ENCODE measurements at regions not wholly inside any gene's neighbourhood (a gene's known extent, or its start where the extent isn't known, plus 50 kb on each side); places are given as distances from the start of the nearest gene placed in this dataset.

DNA sequence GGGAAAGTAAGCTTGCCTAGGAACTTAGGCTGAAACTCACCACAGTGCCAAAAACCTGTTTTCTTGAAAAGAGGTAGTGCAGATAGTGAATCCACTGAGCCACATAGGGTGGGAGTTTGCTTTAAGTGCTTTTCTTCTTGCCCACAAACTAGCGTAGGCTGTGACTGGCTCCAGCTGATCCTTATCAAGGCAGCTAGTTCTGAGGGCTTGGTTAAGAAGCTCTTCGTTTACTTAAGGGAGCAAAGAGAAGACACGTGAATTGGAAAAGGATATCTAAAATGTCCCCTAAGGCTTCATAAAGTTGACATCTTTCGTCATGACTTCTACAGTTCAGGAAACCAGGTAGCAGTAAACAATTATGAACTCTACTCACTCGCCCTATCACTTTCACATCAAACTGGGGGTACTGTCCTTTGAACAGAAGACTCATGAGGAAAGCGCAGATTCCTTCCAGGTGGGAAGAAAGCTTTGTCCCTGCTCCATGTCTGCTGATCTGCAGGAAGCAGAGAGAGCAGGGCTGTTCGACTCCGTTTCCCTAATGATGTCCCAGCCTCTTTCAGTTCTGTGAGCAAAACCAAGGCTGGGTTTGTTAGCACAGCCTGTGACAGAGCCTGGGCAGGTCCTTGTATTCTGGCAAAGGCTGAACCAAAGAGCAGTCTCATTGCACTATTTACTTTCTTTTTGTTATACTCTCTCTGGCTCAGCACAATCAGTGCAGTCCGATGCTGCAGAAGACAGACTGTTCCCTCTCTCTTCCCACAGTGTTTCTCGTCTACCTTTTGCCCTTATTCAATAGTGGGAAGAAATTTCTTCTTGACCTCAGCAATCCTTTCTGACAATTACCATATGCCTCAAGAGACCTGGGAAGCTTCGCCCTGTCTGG, 93.5 kb upstream of the ETV6 start:
- H3K4me1 Mint-ChIP-seq (ENCODE audit: unreplicated experiment), result peaks cover 11% of the 10 kb centered on the region
- peaks cover 31% of the 10 kb centered on the region for H3K27me3 Mint-ChIP-seq
- no peaks in the 10 kb centered on the region for H3K36me3 Mint-ChIP-seq
- no peaks in the 10 kb centered on the region for H3K9me3 Mint-ChIP-seq
- H3K4me3 Mint-ChIP-seq, result no peak overlapping the region
- H3K27ac Mint-ChIP-seq, result no peak overlapping the region
- TF ChIP-seq, protein P1, sequence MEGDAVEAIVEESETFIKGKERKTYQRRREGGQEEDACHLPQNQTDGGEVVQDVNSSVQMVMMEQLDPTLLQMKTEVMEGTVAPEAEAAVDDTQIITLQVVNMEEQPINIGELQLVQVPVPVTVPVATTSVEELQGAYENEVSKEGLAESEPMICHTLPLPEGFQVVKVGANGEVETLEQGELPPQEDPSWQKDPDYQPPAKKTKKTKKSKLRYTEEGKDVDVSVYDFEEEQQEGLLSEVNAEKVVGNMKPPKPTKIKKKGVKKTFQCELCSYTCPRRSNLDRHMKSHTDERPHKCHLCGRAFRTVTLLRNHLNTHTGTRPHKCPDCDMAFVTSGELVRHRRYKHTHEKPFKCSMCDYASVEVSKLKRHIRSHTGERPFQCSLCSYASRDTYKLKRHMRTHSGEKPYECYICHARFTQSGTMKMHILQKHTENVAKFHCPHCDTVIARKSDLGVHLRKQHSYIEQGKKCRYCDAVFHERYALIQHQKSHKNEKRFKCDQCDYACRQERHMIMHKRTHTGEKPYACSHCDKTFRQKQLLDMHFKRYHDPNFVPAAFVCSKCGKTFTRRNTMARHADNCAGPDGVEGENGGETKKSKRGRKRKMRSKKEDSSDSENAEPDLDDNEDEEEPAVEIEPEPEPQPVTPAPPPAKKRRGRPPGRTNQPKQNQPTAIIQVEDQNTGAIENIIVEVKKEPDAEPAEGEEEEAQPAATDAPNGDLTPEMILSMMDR (conservative IDR thresholded peaks at IDR 0.05), result no peak
- no peak for DNase-seq (ENCODE audit: extremely low spot score, unreplicated experiment)

DNA sequence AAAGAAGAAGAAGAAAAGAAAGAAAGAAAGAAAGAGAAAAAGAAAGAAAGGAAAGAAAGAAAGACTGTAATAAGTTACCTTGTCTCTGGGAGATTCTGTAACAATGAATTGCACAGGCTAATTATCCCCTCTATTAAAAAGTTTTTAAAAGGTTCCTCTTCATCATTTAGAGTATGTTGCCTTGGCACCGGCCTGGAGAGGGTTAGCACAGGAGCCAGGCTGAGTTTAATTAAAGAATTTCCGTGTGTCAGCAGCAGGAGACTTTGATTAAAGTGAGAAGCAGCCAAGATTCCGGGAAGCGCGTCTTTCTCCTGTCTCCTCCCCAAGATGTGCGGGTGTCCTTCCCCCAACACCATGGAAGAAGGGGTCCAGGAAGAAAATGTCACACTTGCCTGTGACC, 92.8 kb upstream of the ETV6 start:
- DNase-seq (ENCODE audit: extremely low spot score, unreplicated experiment), result no peak
- no peaks in the 10 kb centered on the region for H3K36me3 Mint-ChIP-seq
- no peaks in the 10 kb centered on the region for H3K9me3 Mint-ChIP-seq
- TF ChIP-seq, protein P1 (conservative IDR thresholded peaks at IDR 0.05), result no peak
- no peak overlapping the region for H3K4me3 Mint-ChIP-seq
- no peak overlapping the region for H3K27ac Mint-ChIP-seq
- peaks cover 11% of the 10 kb centered on the region for H3K4me1 Mint-ChIP-seq (ENCODE audit: unreplicated experiment)
- peaks cover 31% of the 10 kb centered on the region for H3K27me3 Mint-ChIP-seq

DNA sequence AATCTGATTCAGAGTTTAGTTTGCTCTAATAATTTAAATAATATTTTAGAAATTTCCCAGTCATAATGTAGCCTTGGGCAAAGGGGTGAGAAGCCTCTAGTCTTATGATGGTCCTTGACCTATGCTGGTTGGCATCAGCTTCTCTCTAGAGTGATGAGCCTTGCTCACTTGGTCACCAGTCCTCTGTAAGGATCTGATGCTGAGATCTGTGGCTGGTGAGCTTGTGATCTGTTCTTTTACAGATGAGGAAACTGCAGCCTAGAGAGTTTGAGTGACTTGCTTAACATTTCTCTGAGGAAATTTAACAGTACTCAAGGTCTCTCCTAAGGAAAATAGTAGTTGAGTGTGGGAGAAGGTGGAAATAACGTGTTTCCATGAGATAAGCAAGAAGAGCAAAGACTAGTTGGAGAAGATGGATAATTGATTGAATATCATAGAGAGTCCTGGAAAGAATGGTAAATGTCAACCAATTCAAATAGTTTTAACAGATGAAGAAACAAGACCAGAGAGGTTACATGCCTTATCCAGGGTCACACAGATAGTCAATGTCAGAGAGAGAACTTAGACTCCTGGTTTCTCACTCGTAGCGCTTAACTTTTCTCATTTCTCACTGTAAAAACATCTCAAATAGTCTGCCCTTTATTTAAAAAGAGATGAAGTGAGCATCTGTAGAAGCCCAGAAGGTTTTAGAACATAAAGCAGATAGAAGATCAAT, 89.7 kb upstream of the ETV6 start:
- no peak for DNase-seq (ENCODE audit: extremely low spot score, unreplicated experiment)
- no peak overlapping the region for H3K4me3 Mint-ChIP-seq
- peaks cover 7% of the 10 kb centered on the region for H3K4me1 Mint-ChIP-seq (ENCODE audit: unreplicated experiment)
- TF ChIP-seq, protein P1 (conservative IDR thresholded peaks at IDR 0.05), result no peak
- H3K36me3 Mint-ChIP-seq, result no peaks in the 10 kb centered on the region
- peaks cover 22% of the 10 kb centered on the region for H3K27me3 Mint-ChIP-seq
- H3K9me3 Mint-ChIP-seq, result no peaks in the 10 kb centered on the region
- H3K27ac Mint-ChIP-seq, result no peak overlapping the region

DNA sequence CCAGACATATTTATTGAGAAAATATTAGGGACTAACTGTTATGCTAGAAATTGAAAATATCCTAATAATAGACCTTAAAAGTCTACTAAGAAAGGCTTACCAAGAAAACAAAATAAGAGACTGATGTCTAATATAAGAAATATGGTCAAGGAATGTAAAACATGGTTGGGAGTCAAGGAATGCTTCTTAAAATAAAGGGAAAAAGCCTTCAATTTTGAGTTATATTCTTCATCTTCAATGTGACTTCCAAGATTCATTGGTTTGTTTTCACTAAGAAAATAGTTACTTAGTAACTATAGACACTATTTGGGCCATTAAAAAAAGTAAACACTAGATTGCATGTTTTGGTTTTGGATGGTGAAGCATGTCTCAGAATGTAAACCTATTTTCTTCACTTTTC, 88.1 kb upstream of the ETV6 start:
- DNase-seq (ENCODE audit: extremely low spot score, unreplicated experiment), result no peak
- H3K36me3 Mint-ChIP-seq, result no peaks in the 10 kb centered on the region
- H3K9me3 Mint-ChIP-seq, result no peaks in the 10 kb centered on the region
- H3K4me1 Mint-ChIP-seq (ENCODE audit: unreplicated experiment), result peaks cover 2% of the 10 kb centered on the region
- peaks cover 11% of the 10 kb centered on the region for H3K27me3 Mint-ChIP-seq
- TF ChIP-seq, protein P1 (conservative IDR thresholded peaks at IDR 0.05), result no peak
- no peak overlapping the region for H3K4me3 Mint-ChIP-seq
- no peak overlapping the region for H3K27ac Mint-ChIP-seq

DNA sequence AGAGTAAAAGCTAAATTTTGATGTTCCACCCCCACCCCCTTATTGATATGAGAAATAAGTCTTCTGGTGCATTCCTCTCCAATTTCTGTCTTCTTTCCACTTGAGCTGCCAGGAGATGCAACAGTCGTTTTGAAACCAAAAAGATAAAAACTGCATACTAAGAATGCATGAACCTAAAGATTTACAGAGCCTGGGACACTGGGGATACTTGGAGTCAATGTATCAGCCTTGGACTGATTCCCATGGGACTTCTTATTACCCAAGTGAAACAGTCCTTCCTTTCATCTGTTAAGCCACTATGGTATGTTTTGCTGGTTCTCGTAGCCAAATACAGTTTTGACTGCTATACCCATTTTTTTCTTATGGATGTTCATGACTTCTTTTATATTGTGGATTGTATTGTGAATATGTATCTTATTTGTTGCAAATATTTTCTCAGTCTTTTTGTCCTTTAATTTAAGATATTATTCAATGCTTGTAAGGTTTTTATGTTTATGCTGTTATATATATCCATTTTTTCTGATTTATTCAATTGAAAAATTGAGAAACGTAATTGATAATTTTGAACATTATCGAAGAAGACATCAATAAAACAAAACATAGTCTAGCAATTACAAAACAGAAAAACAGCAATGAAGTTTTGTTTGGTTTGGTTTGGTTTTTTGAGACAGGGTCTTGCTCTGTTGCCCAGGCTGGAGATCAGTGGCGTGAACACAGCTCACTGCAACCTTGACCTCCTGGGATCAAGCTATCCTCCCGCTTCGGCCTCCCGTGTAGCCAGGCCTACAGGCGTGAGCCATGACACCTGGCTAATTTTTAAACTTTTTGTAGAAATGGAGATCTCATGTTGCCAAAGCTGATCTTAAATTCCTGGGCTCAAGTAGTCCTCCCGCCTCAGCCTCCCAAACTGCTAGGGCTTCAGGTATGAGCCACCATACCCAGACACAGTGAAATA, 85.4 kb upstream of the ETV6 start:
- Mint-ChIP-seq H3K9me3 (no peaks in the 10 kb centered on the region), H3K36me3 (no peaks in the 10 kb centered on the region), H3K4me1 (ENCODE audit: unreplicated experiment) (peaks cover 7% of the 10 kb centered on the region), H3K27ac (no peak overlapping the region), H3K27me3 (peaks cover 2% of the 10 kb centered on the region), H3K4me3 (no peak overlapping the region)
- DNase-seq (ENCODE audit: extremely low spot score, unreplicated experiment), result no peak
- TF ChIP-seq, protein P1 (conservative IDR thresholded peaks at IDR 0.05), result no peak

All from type B pancreatic cell (in vitro differentiated cells).